HUES6 (cell line): ENCODE measurements at regions not wholly inside any gene's neighbourhood (a gene's known extent, or its start where the extent isn't known, plus 50 kb on each side); places are given as distances from the start of the nearest gene placed in this dataset.

Experiments
- H3K27ac ChIP-seq: 2 replicates; pipeline ENCODE4 v1.7.0; 2013; ENCODE audit warnings: low read depth, mild to moderate bottlenecking, low read length, inconsistent platforms
- H3K27me3 ChIP-seq: 2 replicates; pipeline ENCODE4 v1.6.1; 2013; ENCODE audit warnings: low read length; ENCODE audit not compliant: control insufficient read depth, insufficient read depth
- H3K36me3 ChIP-seq: 2 replicates; pipeline ENCODE4 v1.6.1; 2013; ENCODE audit warnings: low read length; ENCODE audit not compliant: control insufficient read depth, insufficient read depth
- H3K4me1 ChIP-seq: 2 replicates; pipeline ENCODE4 v1.6.1; 2013; ENCODE audit warnings: low read length; ENCODE audit not compliant: control insufficient read depth, insufficient read depth
- H3K4me3 ChIP-seq: 2 replicates; pipeline ENCODE4 v1.5.1; 2013; ENCODE audit warnings: low read depth, low read length
- H3K9ac ChIP-seq: one replicate; pipeline ENCODE4 v1.6.1; 2013; ENCODE audit warnings: mild to moderate bottlenecking, low read length
- H3K9me3 ChIP-seq: 2 replicates; pipeline ENCODE4 v1.6.1; 2013; ENCODE audit warnings: low read depth, low read length; ENCODE audit not compliant: control insufficient read depth, insufficient read depth

- Histone ChIP-seq H3K27me3 (no peaks in the 10 kb centered on the region), H3K9ac (no peak overlapping the region), H3K36me3 (no peaks in the 10 kb centered on the region), H3K4me3 (no peak overlapping the region), H3K9me3 (no peaks in the 10 kb centered on the region), H3K4me1 (no peaks in the 10 kb centered on the region), H3K27ac (no peak overlapping the region)
These were observed 1033.7 kb downstream of the KCNT2 start for GRCh38 chr1:195574511-195574910.

DNA sequence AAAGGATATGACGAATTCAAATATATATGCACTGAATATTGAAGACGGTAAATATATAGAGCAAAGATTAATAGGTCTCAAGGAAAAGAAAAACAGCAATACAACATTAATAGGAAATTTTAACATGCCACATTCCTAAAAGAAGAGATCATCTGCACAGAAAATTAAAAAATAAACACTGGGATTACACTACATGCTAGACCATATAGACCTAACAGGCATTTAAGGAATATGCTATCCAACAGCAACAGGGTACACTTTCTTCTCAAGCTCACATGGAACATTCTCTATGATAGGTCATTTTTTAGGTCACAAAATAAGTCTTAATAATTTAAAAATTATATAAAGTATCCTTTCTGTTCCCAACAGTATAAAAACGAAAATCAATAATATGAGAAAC, 1038.3 kb downstream of the KCNT2 start:
- no peak overlapping the region for H3K27ac ChIP-seq
- no peaks in the 10 kb centered on the region for H3K27me3 ChIP-seq
- H3K4me3 ChIP-seq, result no peak overlapping the region
- H3K9me3 ChIP-seq, result no peaks in the 10 kb centered on the region
- no peak overlapping the region for H3K9ac ChIP-seq
- H3K4me1 ChIP-seq, result no peaks in the 10 kb centered on the region
- H3K36me3 ChIP-seq, result no peaks in the 10 kb centered on the region

- Histone ChIP-seq H3K4me1 (no peaks in the 10 kb centered on the region), H3K9ac (no peak overlapping the region), H3K4me3 (no peak overlapping the region), H3K27me3 (no peaks in the 10 kb centered on the region), H3K9me3 (no peaks in the 10 kb centered on the region), H3K27ac (no peak overlapping the region), H3K36me3 (no peaks in the 10 kb centered on the region)
These were observed 1039.9 kb downstream of the KCNT2 start for GRCh38 chr1:195568389-195568788.

GRCh38 chr1:195562074-195562473, 1046.2 kb downstream of the KCNT2 start:
- Histone ChIP-seq H3K27me3 (no peaks in the 10 kb centered on the region), H3K4me3 (no peak overlapping the region), H3K9me3 (no peaks in the 10 kb centered on the region), H3K4me1 (no peaks in the 10 kb centered on the region), H3K36me3 (no peaks in the 10 kb centered on the region), H3K9ac (no peak overlapping the region), H3K27ac (no peak overlapping the region)

DNA sequence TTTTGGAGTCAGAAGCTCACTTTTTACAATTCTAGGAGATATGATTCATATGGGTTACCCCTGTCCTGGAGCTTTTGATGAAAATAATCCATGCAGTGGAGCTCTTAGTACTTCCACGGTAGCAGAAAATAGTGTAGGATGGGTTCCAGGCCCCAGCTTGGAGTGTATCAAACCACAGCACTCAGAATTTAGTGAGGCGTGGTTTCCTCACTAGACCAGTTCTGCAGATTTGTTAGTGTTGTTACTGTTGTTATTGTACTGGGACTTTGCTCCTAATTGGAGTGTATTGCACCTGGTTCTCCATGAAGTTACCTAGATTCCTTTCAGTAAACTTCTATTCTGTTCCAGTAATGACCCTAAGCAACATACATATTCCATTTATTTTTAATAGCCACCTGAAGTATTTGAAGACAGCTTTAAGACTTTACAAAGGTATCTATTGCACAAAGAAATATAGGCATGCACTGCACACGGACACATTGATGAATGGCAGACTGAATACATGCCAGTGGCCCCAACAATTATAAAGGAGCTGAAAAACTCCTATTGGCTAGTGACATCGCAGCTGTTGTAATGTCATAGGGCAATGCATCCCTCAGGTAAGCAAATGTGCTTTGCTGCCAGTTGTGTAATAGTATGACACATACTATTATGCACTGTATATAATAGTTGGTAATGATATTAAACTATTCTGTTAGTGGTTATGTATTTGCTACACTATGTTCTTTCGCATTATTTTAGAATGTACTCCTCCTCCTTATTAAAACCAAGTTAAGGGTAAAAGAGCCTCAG, 1058.0 kb downstream of the KCNT2 start:
- Histone ChIP-seq H3K36me3 (no peaks in the 10 kb centered on the region), H3K27me3 (no peaks in the 10 kb centered on the region), H3K27ac (no peak overlapping the region), H3K9ac (no peak overlapping the region), H3K9me3 (no peaks in the 10 kb centered on the region), H3K4me3 (no peak overlapping the region), H3K4me1 (no peaks in the 10 kb centered on the region)

DNA sequence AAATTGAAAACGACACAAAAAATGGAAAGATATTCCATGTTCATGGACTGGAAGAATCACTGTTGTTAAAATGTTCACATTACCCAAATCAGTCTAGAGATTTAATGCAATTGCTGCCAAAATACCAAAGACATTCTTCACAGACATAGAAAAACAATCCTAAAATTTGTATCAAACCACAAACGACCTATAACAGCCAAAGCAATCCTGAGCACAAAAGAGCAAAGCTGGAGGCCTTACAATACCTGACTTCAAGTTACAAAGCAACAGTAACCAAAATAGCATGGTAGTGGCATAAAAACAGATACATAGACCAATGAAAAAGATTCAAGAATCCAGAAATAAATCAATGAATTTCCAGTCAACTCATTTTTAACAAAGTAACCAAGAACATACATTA, 1077.3 kb downstream of the KCNT2 start:
- Histone ChIP-seq H3K9ac (no peak overlapping the region), H3K27ac (no peak overlapping the region), H3K36me3 (no peaks in the 10 kb centered on the region), H3K9me3 (no peaks in the 10 kb centered on the region), H3K4me3 (no peak overlapping the region), H3K4me1 (no peaks in the 10 kb centered on the region), H3K27me3 (no peaks in the 10 kb centered on the region)

GRCh38 chr1:195529881-195530280, 1078.4 kb downstream of the KCNT2 start:
- no peaks in the 10 kb centered on the region for H3K36me3 ChIP-seq
- no peaks in the 10 kb centered on the region for H3K9me3 ChIP-seq
- no peak overlapping the region for H3K4me3 ChIP-seq
- H3K9ac ChIP-seq, result no peak overlapping the region
- H3K27ac ChIP-seq, result no peak overlapping the region
- no peaks in the 10 kb centered on the region for H3K4me1 ChIP-seq
- H3K27me3 ChIP-seq, result no peaks in the 10 kb centered on the region

DNA sequence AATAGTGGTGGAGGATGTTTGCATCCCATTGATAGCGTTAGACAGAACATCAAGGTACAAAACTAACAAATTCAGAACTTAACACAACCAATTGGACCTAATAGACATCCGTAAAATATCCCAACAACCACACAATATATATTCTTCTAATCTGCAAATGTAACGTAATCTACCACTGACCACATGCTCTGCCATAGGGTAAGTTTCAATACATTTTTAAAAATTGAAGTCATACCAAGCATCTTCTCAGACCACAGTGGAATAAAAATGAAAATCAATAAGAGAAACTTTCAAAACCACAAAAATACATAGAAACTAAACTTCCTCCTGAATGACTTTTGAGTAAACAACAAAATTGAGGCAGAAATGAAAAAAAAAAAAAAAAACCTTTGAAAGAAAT, 1087.5 kb downstream of the KCNT2 start:
- Histone ChIP-seq H3K9ac (no peak overlapping the region), H3K9me3 (no peaks in the 10 kb centered on the region), H3K4me3 (no peak overlapping the region), H3K4me1 (no peaks in the 10 kb centered on the region), H3K27me3 (no peaks in the 10 kb centered on the region), H3K36me3 (no peaks in the 10 kb centered on the region), H3K27ac (no peak overlapping the region)

DNA sequence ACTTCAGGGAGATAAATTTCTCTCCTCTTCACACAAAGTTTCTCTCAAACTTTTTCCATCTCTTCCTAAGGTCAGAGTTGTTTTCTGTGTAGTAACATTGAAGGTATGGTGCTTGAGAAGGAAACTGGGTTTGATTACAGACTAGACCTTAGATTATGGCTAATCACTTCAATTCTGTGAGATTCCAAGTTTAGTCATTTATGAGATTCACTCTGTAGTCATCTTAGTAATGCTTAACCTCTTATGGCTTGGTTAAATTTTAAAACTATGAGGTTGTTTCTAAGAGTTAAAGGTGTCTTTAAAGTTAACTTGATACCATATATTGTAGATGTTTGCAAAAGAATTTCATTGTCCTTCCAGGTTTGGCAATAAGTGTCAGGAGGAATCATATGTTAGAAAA, 1092.2 kb downstream of the KCNT2 start:
- Histone ChIP-seq H3K27me3 (no peaks in the 10 kb centered on the region), H3K36me3 (no peaks in the 10 kb centered on the region), H3K4me3 (no peak overlapping the region), H3K4me1 (no peaks in the 10 kb centered on the region), H3K9ac (no peak overlapping the region), H3K9me3 (no peaks in the 10 kb centered on the region), H3K27ac (no peak overlapping the region)

- 0 out of 2 replicates have a peak, but pooled peaks cover 2% of the 10 kb centered on the region for H3K9me3 ChIP-seq
- H3K4me3 ChIP-seq, result no peak overlapping the region
- no peaks in the 10 kb centered on the region for H3K27me3 ChIP-seq
- H3K4me1 ChIP-seq, result no peaks in the 10 kb centered on the region
- H3K36me3 ChIP-seq, result no peaks in the 10 kb centered on the region
- H3K27ac ChIP-seq, result no peak overlapping the region
- no peak overlapping the region for H3K9ac ChIP-seq
These were observed 1096.7 kb downstream of the KCNT2 start for GRCh38 chr1:195511501-195511900.

DNA sequence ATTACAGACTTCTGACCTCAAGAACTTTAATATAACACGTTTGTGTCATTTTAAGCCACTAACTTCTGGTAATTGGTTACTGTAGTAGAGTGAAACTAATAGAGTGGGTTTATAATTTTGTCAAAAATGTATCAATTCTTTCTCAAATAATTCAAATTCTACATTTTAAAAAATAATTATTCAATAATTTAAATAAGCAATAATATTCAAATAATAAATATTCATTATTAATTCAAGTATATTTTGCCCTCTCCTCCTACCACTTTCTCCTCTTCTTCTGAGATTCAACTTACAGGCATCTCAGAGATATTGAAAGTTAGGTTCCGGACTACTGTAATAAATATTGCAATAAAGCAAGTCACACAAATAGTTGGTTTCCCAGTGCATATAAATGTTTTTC, 1107.1 kb downstream of the KCNT2 start:
- Histone ChIP-seq H3K27me3 (no peaks in the 10 kb centered on the region), H3K4me3 (no peak overlapping the region), H3K27ac (no peak overlapping the region), H3K36me3 (no peaks in the 10 kb centered on the region), H3K9me3 (peaks cover 7% of the 10 kb centered on the region; the same call in 1 of the 2 replicates), H3K9ac (no peak overlapping the region), H3K4me1 (no peaks in the 10 kb centered on the region)
